Lower lobe of right lung (tissue), 2 donors: ENCODE measurements at regions not wholly inside any gene's neighbourhood (a gene's known extent, or its start where the extent isn't known, plus 50 kb on each side); places are given as distances from the start of the nearest gene placed in this dataset.

Experiments used
- ATAC-seq, 2 donors: fragments of 200-7000 bp; cut with Tn5 transposase; one replicate each; pipeline ENCODE4 v1.9.1; 2020 to 2022; ENCODE audit warnings: mild to moderate bottlenecking in 2 of 2, moderate library complexity in 2 of 2
- DNase-seq: peaks from one replicate; pipeline ENCODE4 v3.0.0-alpha.2; 2020
- H3K27ac ChIP-seq: fragments of 200-600 bp; one replicate; pipeline ENCODE4 v1.8.0; 2022
- H3K27me3 ChIP-seq: fragments of 200-600 bp; one replicate; pipeline ENCODE4 v1.8.0; 2022; ENCODE audit warnings: low read depth
- H3K36me3 ChIP-seq: fragments of 200-600 bp; one replicate; pipeline ENCODE4 v1.8.0; 2022; ENCODE audit warnings: mild to moderate bottlenecking
- H3K4me1 ChIP-seq: fragments of 200-600 bp; one replicate; pipeline ENCODE4 v1.8.0; 2022
- H3K4me3 ChIP-seq: fragments of 200-600 bp; one replicate; pipeline ENCODE4 v1.8.0; 2022; ENCODE audit warnings: mild to moderate bottlenecking
- H3K9me3 ChIP-seq: fragments of 200-600 bp; one replicate; pipeline ENCODE4 v1.8.0; 2022
- intact Hi-C: fragments of 100-400 bp; cut with DNase I; formaldehyde crosslinking; loops from one replicate; pipeline ENCODE4 v1.11.0; 2022
- TF ChIP-seq, protein P1 (sequence below): fragments of 200-600 bp; IDR thresholded peaks from one replicate; pipeline ENCODE4 v1.8.0; 2022; ENCODE audit warnings: antibody characterized with exemption, mild to moderate bottlenecking
- donor health status: DM: no; HTN: yes; CAD: no; lungs with severe emphysema.

DNA sequence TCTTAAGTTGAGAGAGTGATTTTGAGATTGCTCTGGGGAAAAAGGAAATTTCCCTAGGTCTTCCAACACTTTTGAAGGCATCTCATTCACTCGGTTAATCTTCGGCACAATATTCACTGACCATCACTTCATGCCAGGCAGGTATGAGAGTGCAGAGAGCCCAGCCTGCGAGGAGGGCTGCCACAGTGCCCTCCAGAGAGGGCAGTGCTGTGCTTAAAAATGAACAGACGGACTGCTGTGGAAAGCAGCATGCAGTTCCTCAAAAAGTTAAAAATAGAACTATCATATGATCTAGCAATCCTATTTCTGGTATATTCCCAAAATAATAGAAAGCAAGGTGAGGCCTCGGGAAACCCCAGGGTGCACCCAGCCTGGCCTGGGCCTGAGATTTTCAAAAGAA is 374.9 kb upstream of the RAB6C start:
- Histone ChIP-seq H3K36me3 (no peaks in the 10 kb centered on the region), H3K4me1 (no peaks in the 10 kb centered on the region), H3K27ac (no peak overlapping the region), H3K27me3 (no peaks in the 10 kb centered on the region), H3K9me3 (no peaks in the 10 kb centered on the region), H3K4me3 (no peak overlapping the region)
- intact Hi-C loops: no loop called here
- ATAC-seq (no peak), DNase-seq (no peak)
- TF ChIP-seq, protein P1, sequence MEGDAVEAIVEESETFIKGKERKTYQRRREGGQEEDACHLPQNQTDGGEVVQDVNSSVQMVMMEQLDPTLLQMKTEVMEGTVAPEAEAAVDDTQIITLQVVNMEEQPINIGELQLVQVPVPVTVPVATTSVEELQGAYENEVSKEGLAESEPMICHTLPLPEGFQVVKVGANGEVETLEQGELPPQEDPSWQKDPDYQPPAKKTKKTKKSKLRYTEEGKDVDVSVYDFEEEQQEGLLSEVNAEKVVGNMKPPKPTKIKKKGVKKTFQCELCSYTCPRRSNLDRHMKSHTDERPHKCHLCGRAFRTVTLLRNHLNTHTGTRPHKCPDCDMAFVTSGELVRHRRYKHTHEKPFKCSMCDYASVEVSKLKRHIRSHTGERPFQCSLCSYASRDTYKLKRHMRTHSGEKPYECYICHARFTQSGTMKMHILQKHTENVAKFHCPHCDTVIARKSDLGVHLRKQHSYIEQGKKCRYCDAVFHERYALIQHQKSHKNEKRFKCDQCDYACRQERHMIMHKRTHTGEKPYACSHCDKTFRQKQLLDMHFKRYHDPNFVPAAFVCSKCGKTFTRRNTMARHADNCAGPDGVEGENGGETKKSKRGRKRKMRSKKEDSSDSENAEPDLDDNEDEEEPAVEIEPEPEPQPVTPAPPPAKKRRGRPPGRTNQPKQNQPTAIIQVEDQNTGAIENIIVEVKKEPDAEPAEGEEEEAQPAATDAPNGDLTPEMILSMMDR: no peak

GRCh38 chr2:129605646-129606045 is 373.8 kb upstream of the RAB6C start:
- H3K9me3 ChIP-seq: no peaks in the 10 kb centered on the region
- H3K36me3 ChIP-seq: no peaks in the 10 kb centered on the region
- DNase-seq: no peak
- H3K4me3 ChIP-seq: no peak overlapping the region
- no peak for ATAC-seq
- no peaks in the 10 kb centered on the region for H3K4me1 ChIP-seq
- H3K27me3 ChIP-seq: no peaks in the 10 kb centered on the region
- H3K27ac ChIP-seq: no peak overlapping the region
- TF ChIP-seq, protein P1: no peak
- intact Hi-C loops: no loop called here

DNA sequence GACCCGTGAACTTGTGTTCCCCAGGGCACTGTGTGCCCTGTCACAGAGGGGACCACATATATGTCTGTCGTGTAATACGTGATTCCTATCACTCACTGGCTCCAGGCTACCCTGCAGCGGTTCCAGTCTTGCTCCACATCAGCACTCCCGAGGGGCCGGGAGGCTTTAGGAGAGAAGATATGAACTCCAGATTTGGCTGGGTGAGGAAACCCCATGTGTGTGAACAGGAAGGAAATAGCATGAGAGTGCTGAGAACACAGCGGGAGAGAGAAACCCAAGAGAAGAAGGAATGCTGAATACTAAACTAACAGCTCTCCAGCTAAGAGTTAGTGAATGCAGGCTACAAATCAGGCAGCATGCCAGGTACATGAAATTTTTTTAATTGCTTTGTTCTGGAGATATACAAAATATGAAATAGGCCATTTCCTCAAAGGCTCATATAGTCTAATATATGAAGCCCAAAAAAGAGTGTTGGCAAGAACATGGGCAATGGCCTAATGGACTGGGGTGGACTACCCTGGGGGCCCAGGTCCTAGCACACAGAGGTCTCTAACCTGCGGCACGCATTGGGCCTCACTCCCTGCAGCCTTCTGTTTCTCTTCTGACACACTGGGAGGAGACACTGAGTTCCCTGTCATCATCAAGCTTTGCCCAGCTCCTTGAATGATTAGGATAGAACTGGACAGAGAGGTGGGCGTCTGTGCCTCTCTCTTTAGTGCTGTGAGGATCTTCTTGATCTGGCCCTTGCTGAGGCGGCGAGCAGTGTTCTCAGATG is 372.8 kb upstream of the RAB6C start:
- no peaks in the 10 kb centered on the region for H3K4me1 ChIP-seq
- H3K36me3 ChIP-seq: no peaks in the 10 kb centered on the region
- H3K4me3 ChIP-seq: no peak overlapping the region
- no peak for DNase-seq
- intact Hi-C loops: no loop called here
- H3K27me3 ChIP-seq: no peaks in the 10 kb centered on the region
- H3K9me3 ChIP-seq: no peaks in the 10 kb centered on the region
- TF ChIP-seq, protein P1: no peak
- ATAC-seq: no peak
- no peak overlapping the region for H3K27ac ChIP-seq

GRCh38 chr2:129609224-129609623 is 370.2 kb upstream of the RAB6C start:
- no peaks in the 10 kb centered on the region for H3K9me3 ChIP-seq
- ATAC-seq (no peak), DNase-seq (no peak)
- no peaks in the 10 kb centered on the region for H3K27me3 ChIP-seq
- TF ChIP-seq, protein P1: no peak
- H3K4me1 ChIP-seq: no peaks in the 10 kb centered on the region
- no peak overlapping the region for H3K4me3 ChIP-seq
- intact Hi-C loops: no loop called here
- H3K36me3 ChIP-seq: no peaks in the 10 kb centered on the region
- H3K27ac ChIP-seq: no peak overlapping the region

DNA sequence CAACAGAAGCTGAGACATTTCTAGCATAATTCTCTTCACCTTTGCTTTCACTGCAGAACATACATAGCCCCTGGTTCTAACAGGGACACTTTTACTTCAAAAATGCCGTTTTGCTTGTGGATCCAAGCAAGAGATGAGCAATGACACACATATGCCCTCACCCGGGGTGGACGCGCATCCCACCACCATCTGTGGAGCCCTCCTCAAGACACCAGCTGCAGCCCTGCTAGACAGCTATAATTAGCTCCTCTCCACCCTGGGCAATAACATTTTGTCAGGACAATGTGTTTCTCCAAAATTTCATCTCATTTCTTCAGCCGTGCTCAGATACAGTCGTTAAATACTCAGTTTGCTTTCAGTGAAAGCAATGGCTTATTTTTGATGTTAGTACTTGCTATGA is 368.7 kb upstream of the RAB6C start:
- intact Hi-C loops: no loop called here
- H3K27ac ChIP-seq: no peak overlapping the region
- H3K36me3 ChIP-seq: no peaks in the 10 kb centered on the region
- H3K9me3 ChIP-seq: no peaks in the 10 kb centered on the region
- no peak for ATAC-seq
- no peaks in the 10 kb centered on the region for H3K4me1 ChIP-seq
- H3K27me3 ChIP-seq: no peaks in the 10 kb centered on the region
- H3K4me3 ChIP-seq: no peak overlapping the region
- no peak for DNase-seq
- TF ChIP-seq, protein P1: no peak
